SK-N-MC (cell line): ENCODE measurements at regions not wholly inside any gene's neighbourhood (a gene's known extent, or its start where the extent isn't known, plus 50 kb on each side); places are given as distances from the start of the nearest gene placed in this dataset.
"Not testable (repeated sequence)": the region's sequence is repeated elsewhere in the genome, so short reads cannot be mapped to it uniquely, and the experiment has no call there.

Experiments
- DNase-seq: peaks from one replicate; pipeline ENCODE4 v3.0.0-alpha.2; 2011; ENCODE audit warnings: low read depth, low spot score
- H3K27ac ChIP-seq: fragments of 200-600 bp; sonication (generic); 2 replicates; pipeline ENCODE4 v1.5.1; 2016; ENCODE audit warnings: mixed run types
- H3K36me3 ChIP-seq: fragments of 200-600 bp; sonication (generic); 2 replicates; pipeline ENCODE4 v1.6.1; 2017; ENCODE audit warnings: antibody characterized with exemption, low read length, mixed read lengths; ENCODE audit not compliant: insufficient read depth
- H3K4me3 ChIP-seq: fragments of 200-600 bp; sonication (generic); 2 replicates; pipeline ENCODE4 v1.5.1; 2016
- H3K9ac ChIP-seq: fragments of 200-600 bp; sonication (generic); 2 replicates; pipeline ENCODE4 v1.8.0; 2017; ENCODE audit warnings: mixed run types, mixed read lengths; ENCODE audit not compliant: insufficient read length
- H3K9me3 ChIP-seq: fragments of 200-600 bp; sonication (generic); 2 replicates; pipeline ENCODE4 v1.6.1; 2017; ENCODE audit warnings: low read depth, mild to moderate bottlenecking, antibody characterized with exemption, low read length, moderate library complexity, mixed read lengths

DNA sequence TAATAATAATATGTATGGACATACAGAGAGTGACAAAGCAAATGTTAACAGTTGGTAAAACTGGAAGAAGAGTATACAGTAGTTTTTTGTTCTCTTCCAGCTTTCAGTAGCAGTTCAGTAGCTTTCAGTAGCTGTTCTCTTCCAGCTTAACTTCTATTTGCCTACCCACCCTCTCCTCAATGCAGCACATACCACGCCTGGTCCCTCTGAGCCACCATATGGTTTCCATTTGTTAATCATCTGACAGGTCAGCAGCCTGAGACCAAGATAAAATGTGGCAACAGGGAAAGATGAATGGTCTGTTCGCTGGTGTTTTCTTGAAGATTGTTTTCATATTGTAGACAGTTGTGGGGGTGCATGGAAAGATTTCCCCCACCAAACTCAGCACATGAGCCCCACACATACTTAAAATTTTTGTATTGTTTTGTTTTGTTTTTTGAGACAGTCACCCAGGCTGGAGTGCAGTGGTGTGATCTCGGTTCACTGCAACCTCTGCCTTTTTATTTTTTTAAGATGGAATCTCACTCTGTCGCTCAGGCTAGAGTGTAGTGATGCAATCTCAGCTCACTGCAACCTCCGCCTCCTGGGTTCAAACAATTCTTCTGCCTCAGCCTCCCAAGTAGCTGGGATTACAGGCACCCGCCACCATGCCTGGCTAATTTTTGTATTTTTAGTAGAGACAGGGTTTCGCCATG lies 56.8 kb downstream of the ATP6V0E2 start:
- not testable (repeated sequence) for DNase-seq, H3K9me3 ChIP-seq, H3K36me3 ChIP-seq, H3K27ac ChIP-seq, H3K4me3 ChIP-seq, H3K9ac ChIP-seq

DNA sequence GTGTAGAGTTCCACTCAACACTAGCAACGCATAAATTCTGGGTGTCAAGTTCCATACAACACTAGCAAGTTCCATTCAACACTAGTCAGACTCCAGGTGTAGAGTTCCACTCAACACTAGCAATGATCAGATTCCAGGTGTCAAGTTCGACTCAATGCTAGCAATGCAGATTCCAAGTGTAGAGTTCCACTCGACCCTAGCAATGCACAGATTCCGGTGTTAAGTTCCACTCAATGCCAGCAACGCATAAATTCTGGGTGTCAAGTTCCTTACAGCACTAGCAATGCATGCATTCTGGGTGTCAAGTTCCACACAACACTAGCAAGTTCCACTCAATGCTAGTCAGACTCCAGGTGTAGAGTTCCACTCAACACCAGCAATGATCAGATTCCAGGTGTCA lies 60.0 kb downstream of the ATP6V0E2 start:
- H3K36me3 ChIP-seq, H3K4me3 ChIP-seq, H3K27ac ChIP-seq, H3K9me3 ChIP-seq, DNase-seq, H3K9ac ChIP-seq: not testable (repeated sequence)

DNA sequence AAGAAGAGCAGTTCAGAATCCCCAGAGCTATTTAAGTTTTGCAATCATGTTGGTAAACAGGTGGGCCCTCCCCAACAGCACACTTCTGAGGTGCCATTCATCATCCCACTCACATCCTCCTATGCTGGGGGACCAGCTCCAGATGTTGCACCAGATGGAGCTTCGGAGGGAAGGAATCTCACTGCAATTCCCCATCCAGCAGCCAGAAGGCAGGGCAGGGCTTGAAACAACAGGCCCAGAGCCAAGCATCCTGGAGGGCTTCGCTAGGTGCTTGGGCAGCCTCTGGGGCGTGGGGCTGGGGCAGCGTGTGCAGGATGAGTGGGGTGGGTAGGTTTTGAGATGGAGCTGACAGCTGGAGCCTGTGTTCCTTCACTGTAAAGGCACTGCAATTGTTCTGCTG lies 73.6 kb downstream of the ATP6V0E2 start:
- H3K9ac ChIP-seq, H3K4me3 ChIP-seq: not testable (repeated sequence)

DNA sequence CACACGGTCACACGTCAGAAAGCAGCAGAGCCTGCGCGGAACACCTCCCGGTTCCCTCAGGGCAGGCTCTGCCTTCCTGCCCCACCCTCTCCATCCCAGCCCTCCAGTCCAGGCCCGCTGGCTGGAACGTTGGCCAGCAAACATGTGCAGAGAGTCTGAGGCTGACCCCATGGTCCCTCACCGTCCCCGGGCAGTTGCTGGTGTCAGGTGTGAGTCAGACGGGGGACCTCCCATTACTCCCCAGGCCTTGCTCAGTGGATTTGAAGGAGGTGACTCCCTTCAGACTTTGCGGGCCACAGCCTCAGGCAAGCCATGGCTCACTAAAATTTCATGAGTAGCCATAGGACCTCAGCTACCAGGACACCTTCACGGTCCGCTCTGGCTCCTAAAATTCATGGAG lies 74.7 kb downstream of the ATP6V0E2 start:
- H3K9ac ChIP-seq, H3K4me3 ChIP-seq, DNase-seq, H3K27ac ChIP-seq, H3K36me3 ChIP-seq, H3K9me3 ChIP-seq: not testable (repeated sequence)

More for the DNA sequence above, 73.6 kb downstream of the ATP6V0E2 start:
- not testable (repeated sequence) for DNase-seq, H3K36me3 ChIP-seq, H3K9me3 ChIP-seq, H3K27ac ChIP-seq

DNA sequence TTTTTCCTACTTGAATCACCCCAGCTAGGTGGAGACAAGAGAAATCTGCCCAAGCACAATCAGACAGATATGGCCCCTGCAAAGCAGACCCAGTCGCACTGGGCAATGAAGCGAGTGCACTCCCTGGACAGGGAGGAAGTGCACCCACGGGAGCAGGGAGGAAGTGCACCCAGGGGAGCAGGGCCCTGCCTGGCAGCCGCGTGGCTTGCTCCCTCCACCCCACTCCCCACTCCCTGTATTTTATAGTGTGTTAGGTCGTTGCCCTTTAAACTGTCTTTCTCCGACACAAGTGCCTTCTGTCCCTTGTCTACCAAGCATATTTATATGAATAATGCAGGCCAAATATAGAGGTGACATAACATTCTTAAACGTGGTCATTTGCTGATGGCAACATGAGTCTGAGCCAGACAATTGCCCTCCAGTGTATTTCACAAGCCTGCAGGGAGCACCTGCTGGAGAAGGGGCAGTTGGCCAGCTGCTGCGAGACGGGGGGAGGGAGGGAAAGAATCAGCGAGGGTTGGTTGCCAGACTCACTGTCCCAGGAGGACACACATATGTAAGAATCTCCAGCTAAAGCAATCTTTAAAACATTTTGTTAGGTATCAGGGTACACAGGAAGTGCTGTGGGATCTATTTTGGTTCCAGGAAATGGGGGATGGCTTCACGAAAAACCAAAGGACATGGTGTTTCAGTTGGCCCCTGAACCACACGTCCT lies 76.3 kb downstream of the ATP6V0E2 start:
- not testable (repeated sequence) for H3K9me3 ChIP-seq, H3K9ac ChIP-seq, DNase-seq, H3K4me3 ChIP-seq, H3K27ac ChIP-seq, H3K36me3 ChIP-seq

DNA sequence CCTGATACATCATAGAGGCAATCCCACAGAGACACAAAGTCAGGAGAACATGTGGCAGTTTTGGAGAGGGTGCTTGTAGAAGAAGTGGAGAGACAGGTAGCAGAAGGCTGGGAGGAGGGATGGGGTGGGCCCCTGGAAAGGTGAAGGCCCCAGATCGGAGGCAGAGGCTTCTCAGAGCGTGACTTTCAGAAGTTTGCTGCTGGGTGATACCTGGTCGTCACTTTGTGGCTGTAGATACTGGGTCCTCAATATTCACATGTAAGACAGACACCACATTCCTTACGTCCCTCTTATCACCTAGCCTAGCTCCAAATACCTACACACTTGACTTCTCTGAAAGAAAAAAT lies 76.8 kb downstream of the ATP6V0E2 start:
- H3K27ac ChIP-seq, DNase-seq, H3K9ac ChIP-seq: not testable (repeated sequence)

DNA sequence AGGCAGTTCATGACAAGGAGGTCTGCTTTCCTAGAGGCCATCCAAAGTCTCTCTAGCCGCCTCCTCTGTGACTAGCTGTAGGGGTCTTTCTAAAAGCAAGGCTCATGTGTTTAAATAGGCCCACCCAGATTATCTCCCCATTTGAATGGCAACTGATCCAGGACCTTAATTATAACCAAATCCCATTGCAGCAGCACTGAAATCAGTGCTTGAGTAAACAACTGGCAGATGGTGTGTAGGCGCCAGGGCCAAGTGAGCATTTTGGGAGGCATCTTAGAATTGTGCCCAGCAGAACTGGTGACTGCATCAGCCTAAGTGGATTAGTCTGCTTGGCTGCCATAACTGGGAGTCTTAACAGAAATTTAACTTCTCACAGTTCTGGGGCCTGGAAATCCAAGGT lies 77.8 kb downstream of the ATP6V0E2 start:
- H3K36me3 ChIP-seq, H3K9ac ChIP-seq, H3K27ac ChIP-seq, H3K4me3 ChIP-seq, H3K9me3 ChIP-seq, DNase-seq: not testable (repeated sequence)

More for the DNA sequence above, 76.8 kb downstream of the ATP6V0E2 start:
- H3K9me3 ChIP-seq, H3K36me3 ChIP-seq, H3K4me3 ChIP-seq: not testable (repeated sequence)

DNA sequence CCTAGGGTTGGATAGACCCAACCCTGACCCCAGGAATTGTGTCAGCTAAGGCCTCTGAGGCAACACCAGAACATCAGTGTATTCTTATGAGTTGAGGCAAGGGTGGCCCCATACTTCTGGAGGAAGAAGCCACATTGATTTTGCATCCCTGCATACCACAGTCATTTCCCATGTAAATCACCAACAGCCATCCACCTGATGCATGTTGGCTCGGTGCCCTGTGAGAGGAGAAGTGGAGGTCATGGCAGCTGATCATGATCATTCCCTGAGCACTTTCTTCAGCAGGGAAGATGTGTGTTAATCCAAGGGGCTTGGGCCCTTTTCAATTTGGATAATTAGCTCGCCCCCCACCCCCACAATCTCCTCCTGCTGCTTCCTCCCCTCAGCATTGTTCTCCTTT lies 85.1 kb downstream of the ATP6V0E2 start:
- H3K36me3 ChIP-seq, H3K9me3 ChIP-seq, H3K9ac ChIP-seq, H3K4me3 ChIP-seq, DNase-seq, H3K27ac ChIP-seq: not testable (repeated sequence)

DNA sequence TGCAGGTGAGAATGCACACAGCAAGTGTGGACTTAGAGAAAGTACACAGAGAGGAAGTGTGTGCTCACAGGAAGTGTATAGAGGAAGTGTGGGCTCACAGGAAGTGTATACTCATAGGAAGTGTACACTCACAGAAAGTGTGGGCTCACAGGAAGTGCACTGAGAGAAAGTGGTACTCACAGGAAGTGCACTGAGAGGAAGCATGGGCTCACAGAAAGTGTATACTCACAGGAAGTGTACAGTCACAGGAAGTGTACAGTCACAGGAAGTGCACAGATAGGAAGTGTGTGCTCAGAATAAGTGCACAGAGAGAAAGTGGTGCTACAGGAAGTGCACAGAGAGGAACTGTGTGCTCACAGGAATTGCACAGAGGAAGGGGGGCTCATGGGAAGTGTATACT lies 87.1 kb downstream of the ATP6V0E2 start:
- DNase-seq, H3K36me3 ChIP-seq, H3K27ac ChIP-seq, H3K9me3 ChIP-seq, H3K9ac ChIP-seq, H3K4me3 ChIP-seq: not testable (repeated sequence)

DNA sequence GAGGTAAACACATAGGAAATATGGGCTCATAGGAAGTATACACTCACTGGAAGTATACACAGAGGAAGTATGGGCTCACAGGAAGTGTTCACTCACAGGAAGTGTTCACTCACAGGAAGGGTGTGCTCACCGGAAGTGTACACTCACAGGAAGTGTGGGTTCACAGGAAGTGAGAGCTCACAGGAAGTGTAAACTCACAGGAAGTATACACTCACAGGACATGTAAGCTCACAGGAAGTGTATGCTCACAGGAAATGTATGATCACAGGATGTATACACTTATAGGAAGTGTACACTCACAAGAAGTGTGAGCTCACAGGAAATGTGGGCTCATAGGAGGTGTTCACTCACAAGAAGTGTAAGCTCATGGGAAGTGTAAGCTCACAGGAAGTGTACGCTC lies 88.1 kb downstream of the ATP6V0E2 start:
- not testable (repeated sequence) for H3K36me3 ChIP-seq, H3K27ac ChIP-seq, H3K9ac ChIP-seq, H3K9me3 ChIP-seq, DNase-seq, H3K4me3 ChIP-seq

DNA sequence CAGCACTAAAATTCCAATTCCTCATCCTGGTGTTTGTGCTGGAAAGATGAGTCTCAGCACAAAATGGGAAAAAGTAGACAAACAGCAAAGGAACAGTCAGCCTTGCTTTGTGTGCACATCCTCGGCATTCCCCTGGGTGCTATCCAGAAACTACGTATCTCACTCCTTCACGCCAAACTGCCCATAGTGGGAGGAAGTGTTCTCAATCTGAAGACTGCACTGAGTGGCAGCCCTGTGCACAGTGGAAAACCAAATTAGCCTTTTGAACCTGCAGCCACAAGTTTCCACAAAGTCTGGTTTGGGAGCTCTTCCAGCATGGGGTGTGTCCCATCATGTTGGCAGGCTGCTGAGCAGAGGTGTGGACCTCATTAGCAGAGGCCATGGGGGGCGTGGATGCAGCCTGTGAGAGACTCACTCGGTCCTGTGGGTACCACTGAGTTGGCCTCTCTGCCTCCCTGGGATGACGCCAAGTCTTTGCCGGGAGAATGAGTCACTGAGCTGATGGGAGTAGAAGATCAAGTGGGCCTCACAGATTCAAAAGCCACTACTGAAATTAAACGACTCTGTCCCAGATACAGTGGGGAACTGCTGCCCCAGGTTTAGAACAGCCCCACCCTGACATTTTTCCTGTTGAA lies 89.0 kb downstream of the ATP6V0E2 start:
- H3K9me3 ChIP-seq, DNase-seq, H3K9ac ChIP-seq, H3K27ac ChIP-seq, H3K36me3 ChIP-seq, H3K4me3 ChIP-seq: not testable (repeated sequence)

DNA sequence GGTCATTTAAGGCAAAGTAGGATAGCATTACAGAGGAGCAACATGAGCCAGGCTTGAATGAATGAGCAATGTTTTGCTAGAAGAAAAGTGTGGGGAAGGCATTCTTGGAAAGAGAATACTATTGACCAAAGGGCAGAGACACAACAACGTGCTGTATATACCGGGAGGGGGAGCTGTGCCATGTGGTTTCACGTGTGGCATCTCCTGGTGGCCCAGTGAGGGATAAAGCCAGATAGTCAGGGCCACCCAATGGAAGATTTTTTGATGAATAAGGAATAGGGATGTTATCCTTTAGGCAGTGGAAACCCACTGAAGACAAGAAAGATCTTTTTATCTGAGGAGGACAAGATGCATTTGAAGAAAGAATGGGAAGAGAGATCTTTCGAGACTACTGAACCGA lies 90.2 kb downstream of the ATP6V0E2 start:
- H3K4me3 ChIP-seq, H3K36me3 ChIP-seq, H3K27ac ChIP-seq, H3K9me3 ChIP-seq, H3K9ac ChIP-seq, DNase-seq: not testable (repeated sequence)

DNA sequence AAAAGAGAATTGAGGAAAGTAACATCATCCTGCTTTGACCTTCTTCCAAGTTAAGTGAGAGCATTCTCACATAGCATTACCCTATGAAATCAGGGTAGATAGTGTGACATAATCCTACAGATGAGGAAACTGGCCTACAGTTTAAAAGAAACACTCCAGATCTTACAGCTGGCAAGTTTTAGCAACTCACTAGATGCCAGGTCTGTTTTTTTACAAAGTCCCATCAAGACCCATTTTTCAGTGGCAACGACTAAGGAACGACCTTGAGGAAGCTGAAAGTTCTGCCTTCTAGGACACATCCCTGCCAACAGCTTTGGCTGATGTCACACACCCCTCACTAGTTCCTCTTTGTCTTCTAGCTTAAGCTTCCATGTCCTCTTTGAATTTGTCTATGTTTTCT lies 92.7 kb downstream of the ATP6V0E2 start:
- not testable (repeated sequence) for H3K9ac ChIP-seq, H3K4me3 ChIP-seq, DNase-seq, H3K36me3 ChIP-seq, H3K9me3 ChIP-seq, H3K27ac ChIP-seq

DNA sequence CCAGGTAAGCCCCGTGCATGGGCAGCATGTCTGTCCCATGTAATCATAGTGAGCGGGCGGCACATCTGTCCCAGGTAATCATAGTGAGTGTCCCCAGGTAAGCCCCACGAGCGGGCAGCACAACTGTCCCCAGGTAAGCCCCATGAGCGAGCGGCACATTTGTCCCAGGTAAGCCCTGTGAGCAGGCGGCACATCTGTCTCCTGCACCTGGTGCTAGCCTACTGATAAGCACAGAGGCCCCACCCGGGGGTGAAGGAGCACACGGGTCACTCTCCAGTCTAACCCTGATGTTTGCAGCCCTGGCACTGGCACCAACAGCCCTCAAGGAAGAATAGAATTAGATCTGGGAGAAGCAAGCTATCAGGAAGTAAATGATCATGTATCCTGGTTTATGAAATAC lies 99.2 kb downstream of the ATP6V0E2 start:
- H3K4me3 ChIP-seq, DNase-seq, H3K9me3 ChIP-seq, H3K27ac ChIP-seq, H3K36me3 ChIP-seq, H3K9ac ChIP-seq: not testable (repeated sequence)

DNA sequence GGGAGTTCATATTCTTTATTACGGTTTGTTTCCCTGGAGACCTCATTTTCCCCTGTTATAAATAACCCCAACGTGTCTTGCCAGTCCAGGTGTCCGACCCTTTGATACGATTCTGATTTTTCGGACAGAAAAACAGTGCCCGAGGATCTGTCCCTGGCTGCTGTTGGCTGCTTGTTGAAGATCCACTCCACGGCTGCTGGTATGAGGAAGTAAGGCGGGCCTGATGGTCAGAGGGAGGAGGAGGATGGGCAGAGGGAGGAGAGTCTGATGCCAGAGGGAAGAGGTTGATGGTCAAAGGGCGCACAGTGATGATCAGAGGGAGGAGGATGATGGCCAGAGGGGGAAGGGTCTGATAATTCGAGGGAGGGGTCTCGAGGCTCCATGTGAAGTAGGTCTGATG lies 99.9 kb downstream of the ATP6V0E2 start:
- not testable (repeated sequence) for DNase-seq, H3K9ac ChIP-seq, H3K4me3 ChIP-seq, H3K36me3 ChIP-seq, H3K9me3 ChIP-seq, H3K27ac ChIP-seq
